ENCODE measurements at regions not wholly inside any gene's neighbourhood (a gene's known extent, or its start where the extent isn't known, plus 50 kb on each side); places are given as distances from the start of the nearest gene placed in this dataset.

DNA sequence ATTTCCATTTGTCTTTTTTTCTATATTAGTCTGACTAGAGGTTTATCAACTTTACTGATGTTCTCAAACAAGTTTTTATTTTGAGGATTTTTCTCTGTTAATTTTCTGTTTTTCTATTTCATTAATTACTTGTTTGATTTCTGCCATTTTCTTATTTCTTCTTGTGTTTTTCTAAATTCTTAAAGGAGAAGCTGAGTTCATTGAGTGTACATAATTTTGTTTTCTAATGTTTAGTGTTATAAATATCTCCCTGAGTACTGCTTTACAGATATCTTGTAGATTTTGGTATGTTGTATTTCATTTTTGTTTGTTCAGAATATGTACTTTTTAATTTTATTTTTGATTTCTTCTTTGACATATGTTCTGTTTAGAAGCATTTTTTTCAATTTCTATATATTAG lies 1404.3 kb upstream of the MIR17HG start:
- DNase-seq = no peak

DNA sequence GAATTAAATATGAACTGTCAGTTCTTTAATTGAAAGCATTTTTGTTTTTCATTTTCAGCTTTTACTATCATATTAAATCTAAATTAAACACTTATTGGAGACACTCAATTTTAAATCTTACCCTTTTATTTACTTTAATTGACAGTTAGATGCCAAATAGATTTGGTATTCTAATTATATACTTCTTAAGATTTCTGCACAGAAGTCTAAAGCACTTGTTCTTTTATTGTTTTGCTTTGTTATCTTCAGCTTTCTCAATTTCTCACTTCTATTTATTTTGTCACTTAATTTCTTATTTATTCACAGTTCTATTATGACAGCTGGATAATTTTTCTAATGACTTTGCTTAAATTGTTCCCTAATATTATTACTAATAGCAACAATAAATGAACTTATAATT lies 1397.3 kb upstream of the MIR17HG start:
- no peak for DNase-seq

GRCh38 chr13:89951341-89951740 lies 1396.1 kb upstream of the MIR17HG start:
- DNase-seq = no peak

DNA sequence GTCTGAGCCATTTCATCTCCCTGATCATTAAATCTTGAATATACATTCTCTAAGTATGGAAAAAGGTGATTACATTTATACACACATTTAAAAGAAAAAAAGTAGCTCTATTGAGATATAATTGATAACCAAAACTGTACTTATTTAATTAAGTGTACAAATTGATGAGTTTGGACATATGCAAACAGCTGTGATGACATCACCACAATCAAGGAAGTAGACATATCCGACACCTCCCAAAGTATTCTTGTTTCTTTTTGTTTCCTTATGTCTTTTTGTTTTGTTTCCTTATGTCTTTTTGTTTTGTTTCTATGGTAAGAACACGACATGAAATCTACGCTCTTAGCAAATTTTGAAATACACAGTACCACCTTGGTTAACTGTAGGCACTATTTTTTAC lies 1393.9 kb upstream of the MIR17HG start:
- DNase-seq = no peak

GRCh38 chr13:89955773-89956172 lies 1391.7 kb upstream of the MIR17HG start:
- no peak for DNase-seq

DNA sequence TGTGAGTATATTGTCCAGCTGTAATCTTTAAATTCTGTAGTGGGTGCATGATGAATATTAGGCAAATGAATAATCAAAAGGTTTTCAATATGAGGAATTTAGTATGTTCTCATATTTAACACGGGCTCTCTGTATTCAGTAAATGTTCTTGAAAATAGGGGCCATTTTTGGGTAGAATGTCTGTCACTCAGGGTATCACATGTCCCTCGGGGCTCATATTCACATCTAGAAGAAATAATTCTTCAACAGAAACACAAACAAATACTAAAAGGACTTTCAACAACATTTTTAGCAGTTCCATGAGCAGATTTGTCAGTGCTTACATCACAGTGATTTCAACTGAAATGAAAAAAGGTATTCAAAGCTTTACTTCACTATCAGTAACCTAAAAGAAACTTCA lies 1388.4 kb upstream of the MIR17HG start:
- no peak for DNase-seq

DNA sequence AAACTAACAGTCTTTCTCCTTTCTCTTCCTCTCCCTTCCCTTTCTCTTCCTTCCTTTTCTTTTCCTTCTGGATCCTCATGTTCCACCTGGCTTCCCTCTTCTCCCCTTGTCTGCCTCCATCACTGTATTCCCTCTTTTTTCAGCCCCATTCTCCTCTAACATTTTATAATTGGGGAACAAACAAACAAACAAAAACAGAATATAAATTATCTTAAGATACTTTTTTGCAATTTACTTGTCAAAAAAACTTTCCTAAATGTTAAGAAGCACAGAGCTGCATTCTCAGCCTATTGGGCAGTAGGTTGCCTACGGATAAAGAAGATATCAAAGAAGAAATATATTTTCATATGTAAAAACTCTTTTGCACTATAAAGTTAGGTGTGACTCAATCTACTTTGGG lies 1382.2 kb upstream of the MIR17HG start:
- DNase-seq = no peak

- DNase-seq = no peak
These were observed 1381.0 kb upstream of the MIR17HG start for GRCh38 chr13:89966524-89966923.

DNA sequence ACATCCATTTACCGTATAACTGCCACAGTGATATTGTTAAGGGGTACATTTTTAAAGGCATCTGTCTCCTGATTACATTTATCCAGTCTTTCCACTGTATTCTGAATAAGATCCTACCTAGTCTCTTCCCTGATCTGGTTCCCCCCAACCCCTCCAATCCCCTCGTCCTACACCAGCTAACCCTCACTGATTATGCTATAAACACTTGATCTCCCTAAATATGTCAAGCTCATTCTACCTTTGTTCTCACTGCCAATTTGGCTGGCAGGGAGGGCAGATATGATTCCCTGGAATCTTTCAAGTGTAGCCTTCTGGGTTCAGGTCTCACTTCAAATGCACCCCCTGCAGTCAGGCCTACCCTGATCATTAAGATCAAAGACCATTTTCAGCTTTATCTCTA lies 1379.8 kb upstream of the MIR17HG start:
- DNase-seq = no peak

DNA sequence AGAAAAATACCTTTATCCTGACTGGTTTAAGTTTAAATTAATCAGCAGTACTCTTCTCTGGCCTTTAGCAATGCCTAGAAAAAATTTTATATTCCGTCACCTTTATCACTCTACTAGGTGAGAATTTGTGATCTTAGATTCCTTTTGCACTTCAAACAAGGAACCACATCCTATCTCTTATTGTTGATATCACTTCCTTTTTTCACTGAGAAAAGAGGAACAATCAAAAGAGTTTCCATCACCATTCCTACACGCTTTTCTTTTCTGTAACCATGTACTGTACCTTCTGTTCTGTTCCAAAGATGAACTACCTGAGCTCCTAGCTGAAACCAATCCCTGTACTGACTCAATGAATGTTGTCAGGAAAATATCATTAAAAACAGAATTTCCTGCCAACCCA lies 1379.0 kb upstream of the MIR17HG start:
- DNase-seq = no peak

GRCh38 chr13:89970353-89970709 lies 1377.2 kb upstream of the MIR17HG start:
- no peak for DNase-seq

DNA sequence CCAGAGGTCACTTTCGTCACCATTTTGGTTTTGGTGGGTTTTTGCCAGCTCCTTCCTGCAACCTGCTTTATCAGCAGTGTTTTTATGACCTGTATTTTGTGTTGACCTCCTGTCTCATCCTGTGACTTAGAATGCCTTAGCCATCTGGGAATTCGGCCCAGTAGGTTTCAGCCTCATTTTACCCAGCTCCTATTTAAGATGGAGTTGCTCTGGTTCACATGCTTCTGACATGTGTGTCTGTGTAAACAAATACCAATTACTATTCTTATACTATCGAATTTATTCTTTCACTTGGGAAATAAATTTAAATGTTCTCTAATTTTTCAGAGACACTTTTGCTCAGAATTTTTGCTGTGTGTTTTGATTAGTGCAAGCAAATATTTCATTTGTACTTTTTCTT lies 1370.3 kb upstream of the MIR17HG start:
- no peak for DNase-seq

GRCh38 chr13:89980896-89981295 lies 1366.6 kb upstream of the MIR17HG start:
- no peak for DNase-seq

GRCh38 chr13:89982407-89983095 lies 1364.9 kb upstream of the MIR17HG start:
- DNase-seq = no peak

- DNase-seq = no peak
These were observed 1359.3 kb upstream of the MIR17HG start for GRCh38 chr13:89988206-89988605.

DNA sequence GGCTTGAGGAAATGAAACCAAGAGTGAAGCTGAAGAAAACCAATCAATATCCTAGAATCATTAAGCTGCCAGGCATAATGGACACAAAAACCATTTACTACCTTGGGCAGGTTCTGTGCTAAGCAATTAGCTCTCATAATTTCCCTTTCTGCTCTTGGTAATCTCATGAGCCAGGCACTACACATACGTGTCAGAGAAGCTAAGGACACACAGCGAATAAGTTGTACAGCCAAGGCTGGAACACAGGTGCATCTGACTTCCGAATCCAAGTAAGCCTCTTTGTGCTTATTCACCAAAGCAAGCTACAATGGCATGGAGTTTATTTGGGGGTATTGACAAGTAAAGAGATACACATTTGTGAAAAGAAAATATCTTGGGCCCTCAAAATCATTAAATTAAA lies 1343.9 kb upstream of the MIR17HG start:
- no peak for DNase-seq

GRCh38 chr13:90008707-90009149 lies 1338.8 kb upstream of the MIR17HG start:
- DNase-seq = no peak

DNA sequence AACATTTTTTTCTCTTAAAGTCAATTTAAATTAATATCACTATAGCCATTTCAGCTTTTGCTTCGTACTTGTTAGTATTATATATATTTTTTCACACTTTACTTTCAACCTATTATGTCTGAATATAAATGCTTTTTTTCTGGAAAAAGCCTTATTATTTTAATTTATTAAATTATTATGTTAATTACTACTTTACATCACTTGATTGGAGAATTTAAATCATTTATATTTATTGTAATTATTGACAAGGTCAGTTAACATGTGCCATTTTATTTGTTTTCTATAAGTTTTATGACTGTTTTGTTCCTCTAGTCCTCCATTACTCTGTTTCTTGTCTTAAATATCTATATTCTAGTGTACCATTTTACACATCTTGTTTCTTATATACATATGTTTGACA lies 1333.4 kb upstream of the MIR17HG start:
- DNase-seq = no peak

- no peak for DNase-seq
These were observed 1331.7 kb upstream of the MIR17HG start for GRCh38 chr13:90015565-90016507.

DNA sequence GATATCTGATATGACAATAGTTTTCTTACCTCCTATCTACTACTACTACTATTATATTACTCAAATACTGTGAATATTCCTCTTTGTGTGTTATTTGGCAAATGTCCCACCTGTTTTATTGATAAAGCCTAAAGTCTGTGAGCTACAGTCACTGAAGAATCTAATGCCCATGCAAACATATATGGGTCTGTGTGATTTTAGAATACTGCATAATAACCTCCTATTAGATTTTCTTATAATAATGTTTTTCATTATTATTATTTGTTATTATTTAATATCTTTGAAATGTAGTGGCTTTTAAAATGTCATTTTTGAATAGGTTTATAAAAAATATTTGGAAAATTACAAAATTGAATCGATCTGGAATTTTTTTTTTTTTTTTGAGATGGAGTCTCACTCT lies 1330.8 kb upstream of the MIR17HG start:
- no peak for DNase-seq

- DNase-seq = no peak
These were observed 1326.9 kb upstream of the MIR17HG start for GRCh38 chr13:90020536-90021070.

GRCh38 chr13:90027409-90027808 lies 1320.1 kb upstream of the MIR17HG start:
- no peak for DNase-seq

DNA sequence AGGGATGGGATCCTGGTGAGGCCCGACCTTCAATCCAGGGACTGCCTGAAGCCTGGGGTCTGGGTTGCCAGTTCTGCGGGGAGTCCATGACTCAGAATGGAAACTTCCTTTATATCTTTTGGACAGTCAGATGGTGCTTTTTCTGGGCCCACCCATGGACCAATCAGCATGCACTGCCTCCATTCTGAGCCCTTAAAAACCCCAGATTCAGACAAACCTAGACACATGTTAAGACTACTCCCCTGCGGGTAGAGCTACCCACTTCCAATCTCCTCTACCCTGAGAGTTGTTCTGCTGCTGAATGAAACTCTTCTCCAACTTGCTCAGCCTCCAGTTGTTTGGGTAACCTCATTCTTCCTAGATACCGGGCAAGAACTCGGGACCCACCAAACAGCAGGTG lies 1315.2 kb upstream of the MIR17HG start:
- DNase-seq = no peak
